ENCODE measurements at regions not wholly inside any gene's neighbourhood (a gene's known extent, or its start where the extent isn't known, plus 50 kb on each side); places are given as distances from the start of the nearest gene placed in this dataset.

- TF ChIP-seq POLR2A (IDR thresholded peaks at IDR 0.05) (no peak), CTCF (IDR thresholded peaks at IDR 0.05) (no peak), POLR2AphosphoS5 (IDR thresholded peaks at IDR 0.05) (no peak)
Measured at GRCh38 chr4:54813674-54814073, 155.9 kb downstream of the KIT start.

Measured in suprapubic skin (tissue), 4 donors.